GM18502 (cell line): ENCODE measurements at regions not wholly inside any gene's neighbourhood (a gene's known extent, or its start where the extent isn't known, plus 50 kb on each side); places are given as distances from the start of the nearest gene placed in this dataset.
"Not testable (repeated sequence)": the region's sequence is repeated elsewhere in the genome, so short reads cannot be mapped to it uniquely, and the experiment has no call there.

Experiments
- ATAC-seq: cut with Tn5 transposase; IDR thresholded peaks from one replicate; pipeline ENCODE4 v1.9.1; 2021; ENCODE audit warnings: mild to moderate bottlenecking; ENCODE audit not compliant: unreplicated experiment, poor library complexity

GRCh38 chr16:5158494-5158893, 60.9 kb upstream of the EEF2KMT start:
- ATAC-seq = no peak

GRCh38 chr16:5156486-5156885, 58.9 kb upstream of the EEF2KMT start:
- not testable (repeated sequence) for ATAC-seq

GRCh38 chr16:5154006-5154405, 56.4 kb upstream of the EEF2KMT start:
- ATAC-seq = not testable (repeated sequence)

GRCh38 chr16:5151409-5151808, 53.8 kb upstream of the EEF2KMT start:
- not testable (repeated sequence) for ATAC-seq
